Upper lobe of left lung (tissue), 4 donors: ENCODE measurements at regions not wholly inside any gene's neighbourhood (a gene's known extent, or its start where the extent isn't known, plus 50 kb on each side); places are given as distances from the start of the nearest gene placed in this dataset.

ENCODE experiments used
- CTCF ChIP-seq, 6 experiments: fragments of 450-650 bp in 4 of 6; fragments of 200-600 bp in 2 of 6; sonication (generic) in 2 of 6; IDR thresholded peaks; one replicate each; pipeline ENCODE4 v1.5.1; 2016 to 2019; ENCODE audit warnings: antibody characterized with exemption in 6 of 6
- EP300 ChIP-seq, 4 donors: sonication (generic); formaldehyde crosslinking; IDR thresholded peaks; one replicate each; pipeline ENCODE4 v1.5.1; 2017; ENCODE audit warnings: antibody characterized with exemption in 4 of 4, control low read depth in 2 of 4
- POLR2A ChIP-seq, 4 donors: fragments of 450-650 bp; IDR thresholded peaks; one replicate each; pipeline ENCODE4 v1.5.1; 2016 to 2017; ENCODE audit warnings: antibody characterized with exemption in 4 of 4, mild to moderate bottlenecking in 2 of 4

GRCh38 chr11:10927538-10927937 is 69.7 kb upstream of the ZBED5 start:
- TF ChIP-seq POLR2A (IDR thresholded peaks at IDR 0.05) (no peak), CTCF (IDR thresholded peaks at IDR 0.05) (no peak), EP300 (IDR thresholded peaks at IDR 0.05) (no peak)
